ENCODE measurements at regions not wholly inside any gene's neighbourhood (a gene's known extent, or its start where the extent isn't known, plus 50 kb on each side); places are given as distances from the start of the nearest gene placed in this dataset.
"Not testable (repeated sequence)": the region's sequence is repeated elsewhere in the genome, so short reads cannot be mapped to it uniquely, and the experiment has no call there.

GRCh38 chr9:90517103-90517502 lies 125.5 kb downstream of the DIRAS2 start:
- DNase-seq (ENCODE audit: low read depth in 2 of 2): no peak

GRCh38 chr9:90521811-90522570 lies 120.6 kb downstream of the DIRAS2 start:
- no peak for DNase-seq (ENCODE audit: low read depth in 2 of 2)

DNA sequence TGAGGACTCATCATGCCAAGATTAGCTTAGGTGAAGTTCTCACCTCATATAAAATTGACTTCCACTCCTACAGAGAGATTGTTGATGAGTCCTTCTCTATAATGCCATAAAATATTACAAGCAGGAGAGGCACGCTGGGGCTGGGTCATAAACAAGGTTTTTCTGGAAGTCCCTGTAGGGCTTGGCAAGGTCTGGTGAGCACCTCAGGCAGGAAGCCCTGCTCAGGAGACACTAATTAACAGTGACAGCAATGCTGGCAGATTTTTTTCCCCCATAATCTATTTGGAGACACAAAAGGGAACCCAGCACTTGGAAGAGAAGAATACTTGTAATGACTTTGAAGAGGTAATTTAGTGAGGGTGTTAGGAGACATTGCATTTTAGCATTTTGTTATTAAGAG lies 118.7 kb downstream of the DIRAS2 start:
- DNase-seq (ENCODE audit: low read depth in 2 of 2): no peak

- no peak for DNase-seq (ENCODE audit: low read depth in 2 of 2)
Observed at GRCh38 chr9:90526386-90526785, 116.2 kb downstream of the DIRAS2 start.

- DNase-seq (ENCODE audit: low read depth in 2 of 2): not testable (repeated sequence)
Observed at GRCh38 chr9:90536094-90536493, 106.5 kb downstream of the DIRAS2 start.

DNA sequence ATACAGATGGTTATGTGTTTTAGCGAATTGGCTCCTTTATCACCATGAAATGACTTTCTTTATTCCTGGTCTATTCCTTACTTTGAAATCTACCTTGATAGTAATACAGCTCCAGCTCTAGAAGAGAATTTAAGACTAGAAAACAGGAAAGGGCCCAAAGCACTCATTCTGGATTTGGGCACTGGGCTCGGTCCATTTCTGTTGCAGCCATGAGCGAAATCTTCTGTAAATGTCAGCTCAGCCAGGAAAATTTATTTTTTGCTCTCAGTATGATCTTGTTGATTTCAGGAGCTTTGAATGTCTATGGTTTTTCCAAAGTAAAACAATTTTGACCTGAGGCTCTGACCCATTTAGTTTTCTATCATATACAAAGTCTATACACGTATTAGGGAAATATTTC lies 104.1 kb downstream of the DIRAS2 start:
- DNase-seq (ENCODE audit: low read depth in 2 of 2): no peak

GRCh38 chr9:90539286-90539685 lies 103.3 kb downstream of the DIRAS2 start:
- no peak for DNase-seq (ENCODE audit: low read depth in 2 of 2)

- no peak for DNase-seq (ENCODE audit: low read depth in 2 of 2)
Observed at GRCh38 chr9:90540734-90541133, 101.9 kb downstream of the DIRAS2 start.

DNA sequence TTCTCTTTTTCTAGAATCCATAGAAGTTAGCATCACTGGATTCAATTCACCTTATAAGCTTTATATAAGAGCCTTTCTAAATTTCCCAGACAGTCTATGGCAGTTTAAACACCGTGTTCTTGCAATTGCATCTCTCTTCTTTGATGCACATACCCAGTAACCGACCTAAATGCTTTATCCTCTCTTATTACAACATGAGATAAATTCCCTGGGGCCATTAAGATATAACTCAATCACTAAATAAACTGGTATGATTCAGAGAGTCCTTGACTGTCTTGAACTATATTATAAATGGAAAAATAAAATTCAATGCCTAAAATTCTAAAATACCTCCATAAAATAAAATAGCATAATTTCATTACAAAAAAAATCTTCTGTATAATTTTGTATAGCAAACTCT lies 98.1 kb downstream of the DIRAS2 start:
- no peak for DNase-seq (ENCODE audit: low read depth in 2 of 2)

DNA sequence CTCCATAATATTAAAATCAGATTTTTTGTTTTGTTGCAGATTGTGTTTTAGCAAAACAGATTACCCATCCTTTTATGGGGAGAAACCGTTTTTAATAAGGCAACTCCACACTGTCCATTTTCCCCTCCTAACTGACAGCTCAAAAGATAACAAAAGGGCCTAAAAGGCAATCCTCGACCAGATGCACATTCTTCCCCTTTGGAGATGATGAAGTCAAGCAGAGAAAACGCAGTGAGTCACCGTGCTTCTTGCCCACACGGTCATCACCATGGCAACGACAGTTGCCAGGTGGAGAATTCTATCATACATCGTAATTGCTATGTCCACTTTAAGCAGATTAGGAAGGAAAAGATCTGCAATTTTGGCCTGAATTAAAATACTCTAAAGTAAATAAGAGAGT lies 96.4 kb downstream of the DIRAS2 start:
- no peak for DNase-seq (ENCODE audit: low read depth in 2 of 2)

DNA sequence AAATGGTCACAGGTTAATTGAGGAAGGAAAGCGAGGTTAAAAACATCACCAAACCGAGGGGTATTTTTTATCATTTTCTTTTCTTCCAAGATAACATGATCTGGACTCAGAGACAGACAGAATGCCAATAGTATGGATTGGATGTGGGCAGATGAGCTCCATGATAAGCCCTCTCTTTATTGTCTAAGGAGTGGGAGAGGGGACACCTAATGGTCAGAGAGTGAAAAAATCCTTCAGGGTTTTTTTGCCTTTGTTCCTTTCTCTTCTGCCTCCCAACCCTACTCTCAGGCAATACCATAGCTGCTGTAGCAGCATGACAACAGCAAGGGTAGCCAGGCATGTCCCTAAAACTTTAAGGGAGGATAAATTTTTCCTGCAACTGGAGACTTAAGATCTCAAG lies 94.7 kb downstream of the DIRAS2 start:
- DNase-seq (ENCODE audit: low read depth in 2 of 2): no peak

DNA sequence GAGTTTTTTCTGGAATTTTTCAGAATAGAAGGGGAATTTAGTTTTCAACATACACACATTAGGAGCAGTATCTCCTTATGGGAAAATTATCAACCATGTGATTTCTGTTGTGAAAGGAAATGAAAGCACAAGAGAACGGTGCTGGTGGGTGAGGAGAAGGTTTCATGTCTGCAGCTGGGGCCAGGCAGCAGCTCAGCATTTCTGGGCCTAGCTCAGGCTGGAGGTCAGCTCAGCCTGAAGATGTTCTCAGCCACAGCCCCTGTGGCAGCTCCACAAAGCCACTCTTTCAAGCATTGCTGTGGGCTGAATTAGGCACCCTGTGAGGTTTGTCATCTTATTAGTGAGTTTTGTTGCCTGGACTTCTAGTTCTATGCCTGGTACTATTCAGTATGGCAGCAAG lies 90.3 kb downstream of the DIRAS2 start:
- no peak for DNase-seq (ENCODE audit: low read depth in 2 of 2)

GRCh38 chr9:90555351-90556057 lies 87.1 kb downstream of the DIRAS2 start:
- no peak for DNase-seq (ENCODE audit: low read depth in 2 of 2)

GRCh38 chr9:90556897-90557675 lies 85.5 kb downstream of the DIRAS2 start:
- no peak for DNase-seq (ENCODE audit: low read depth in 2 of 2)

- no peak for DNase-seq (ENCODE audit: low read depth in 2 of 2)
Observed at GRCh38 chr9:90559075-90560073, 83.2 kb downstream of the DIRAS2 start.

Measured in stimulated activated CD4-positive, alpha-beta T cell treated with anti-CD3 and anti-CD28 coated beads, Interleukin-4, amount 100 ng/mL, for 48 hours (primary cell).